ENCODE measurements at regions not wholly inside any gene's neighbourhood (a gene's known extent, or its start where the extent isn't known, plus 50 kb on each side); places are given as distances from the start of the nearest gene placed in this dataset.

DNA sequence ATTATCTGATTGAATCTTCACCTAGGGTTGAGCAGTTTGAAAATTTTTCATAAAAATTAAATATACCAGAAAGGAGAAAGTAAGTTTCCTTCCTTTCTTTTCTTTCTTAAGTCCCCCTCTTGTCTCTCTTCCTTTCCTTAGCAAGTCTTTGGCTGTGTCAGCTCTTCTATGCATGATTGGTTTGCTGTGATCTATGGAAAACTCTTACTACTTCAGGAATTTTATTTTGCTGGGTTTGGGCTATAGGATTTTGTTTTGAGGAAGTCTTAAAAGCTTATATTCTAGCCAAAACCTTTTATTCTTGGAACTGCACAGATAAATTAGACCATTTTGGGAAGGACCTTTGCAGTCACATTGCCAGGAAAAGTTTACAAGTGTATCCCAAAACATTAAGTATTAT, 173.4 kb upstream of the CITED2 start:
- Histone ChIP-seq H3K36me3 (no peaks in the 10 kb centered on the region), H3K27me3 (no peaks in the 10 kb centered on the region), H3K4me1 (no peaks in the 10 kb centered on the region), H3K27ac (no peak overlapping the region), H3K9me3 (no peaks in the 10 kb centered on the region), H3K4me3 (no peak overlapping the region)
- no peak for DNase-seq (ENCODE audit: low spot score)
- TF ChIP-seq, protein P1, sequence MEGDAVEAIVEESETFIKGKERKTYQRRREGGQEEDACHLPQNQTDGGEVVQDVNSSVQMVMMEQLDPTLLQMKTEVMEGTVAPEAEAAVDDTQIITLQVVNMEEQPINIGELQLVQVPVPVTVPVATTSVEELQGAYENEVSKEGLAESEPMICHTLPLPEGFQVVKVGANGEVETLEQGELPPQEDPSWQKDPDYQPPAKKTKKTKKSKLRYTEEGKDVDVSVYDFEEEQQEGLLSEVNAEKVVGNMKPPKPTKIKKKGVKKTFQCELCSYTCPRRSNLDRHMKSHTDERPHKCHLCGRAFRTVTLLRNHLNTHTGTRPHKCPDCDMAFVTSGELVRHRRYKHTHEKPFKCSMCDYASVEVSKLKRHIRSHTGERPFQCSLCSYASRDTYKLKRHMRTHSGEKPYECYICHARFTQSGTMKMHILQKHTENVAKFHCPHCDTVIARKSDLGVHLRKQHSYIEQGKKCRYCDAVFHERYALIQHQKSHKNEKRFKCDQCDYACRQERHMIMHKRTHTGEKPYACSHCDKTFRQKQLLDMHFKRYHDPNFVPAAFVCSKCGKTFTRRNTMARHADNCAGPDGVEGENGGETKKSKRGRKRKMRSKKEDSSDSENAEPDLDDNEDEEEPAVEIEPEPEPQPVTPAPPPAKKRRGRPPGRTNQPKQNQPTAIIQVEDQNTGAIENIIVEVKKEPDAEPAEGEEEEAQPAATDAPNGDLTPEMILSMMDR (IDR thresholded peaks at IDR 0.05): no peak

DNA sequence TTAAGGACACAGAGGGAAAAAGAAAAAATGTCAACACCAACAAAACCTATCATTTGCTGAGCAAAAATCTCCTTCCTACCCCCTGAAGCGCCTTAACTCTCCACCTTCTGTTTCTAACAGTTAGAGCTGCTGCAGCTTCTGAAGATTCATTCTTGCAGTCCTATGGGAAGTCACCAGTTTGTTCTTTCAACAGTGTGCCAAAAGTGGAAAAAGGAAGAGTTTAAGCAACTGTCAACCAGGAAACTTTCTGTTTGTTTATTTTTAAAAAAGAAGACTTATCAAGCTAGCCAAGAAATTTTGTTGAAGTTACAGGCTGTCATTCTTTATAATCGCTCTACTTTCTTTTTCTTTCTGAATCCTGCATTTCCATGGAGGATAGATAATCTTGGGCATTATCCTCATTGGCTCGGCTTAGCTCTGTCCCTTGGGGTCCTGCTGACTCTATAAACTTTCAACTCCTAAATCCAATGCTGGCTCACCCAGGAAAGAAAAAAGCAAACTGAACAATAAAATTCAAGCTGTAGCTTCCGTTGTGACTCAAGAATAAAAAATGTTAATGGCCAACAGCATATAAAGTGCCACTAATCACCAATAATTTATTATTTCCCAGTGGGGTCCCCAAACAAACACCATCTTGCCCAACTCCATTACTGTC, 172.8 kb upstream of the CITED2 start:
- H3K36me3 ChIP-seq: no peaks in the 10 kb centered on the region
- H3K4me1 ChIP-seq: no peaks in the 10 kb centered on the region
- TF ChIP-seq, protein P1 (IDR thresholded peaks at IDR 0.05): no peak
- H3K9me3 ChIP-seq: no peaks in the 10 kb centered on the region
- H3K27me3 ChIP-seq: no peaks in the 10 kb centered on the region
- H3K4me3 ChIP-seq: no peak overlapping the region
- peak overlapping the region in 1 of 2 donors; percentile 33 for H3K27ac ChIP-seq
- DNase-seq (ENCODE audit: low spot score): no peak

DNA sequence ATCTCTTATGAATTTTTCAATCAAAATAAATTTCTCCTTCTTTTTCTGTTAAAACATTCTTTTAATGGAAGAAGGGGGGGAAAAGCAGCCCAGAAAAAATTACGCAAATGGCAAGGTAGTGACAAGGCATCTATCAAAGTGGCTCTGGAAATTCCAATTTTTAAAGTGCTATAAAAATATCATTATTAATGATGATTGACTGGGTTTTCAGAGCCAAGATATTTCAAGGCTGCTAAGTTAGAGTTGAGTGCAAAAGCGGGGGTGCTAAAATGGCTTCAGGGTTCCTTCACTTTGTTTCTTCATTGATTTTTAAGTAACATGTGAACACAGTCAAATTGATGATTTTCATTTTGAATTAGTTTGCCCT, 171.6 kb upstream of the CITED2 start:
- Histone ChIP-seq H3K27ac (no peak overlapping the region), H3K27me3 (no peaks in the 10 kb centered on the region)
- TF ChIP-seq, protein P1 (IDR thresholded peaks at IDR 0.05): no peak

DNA sequence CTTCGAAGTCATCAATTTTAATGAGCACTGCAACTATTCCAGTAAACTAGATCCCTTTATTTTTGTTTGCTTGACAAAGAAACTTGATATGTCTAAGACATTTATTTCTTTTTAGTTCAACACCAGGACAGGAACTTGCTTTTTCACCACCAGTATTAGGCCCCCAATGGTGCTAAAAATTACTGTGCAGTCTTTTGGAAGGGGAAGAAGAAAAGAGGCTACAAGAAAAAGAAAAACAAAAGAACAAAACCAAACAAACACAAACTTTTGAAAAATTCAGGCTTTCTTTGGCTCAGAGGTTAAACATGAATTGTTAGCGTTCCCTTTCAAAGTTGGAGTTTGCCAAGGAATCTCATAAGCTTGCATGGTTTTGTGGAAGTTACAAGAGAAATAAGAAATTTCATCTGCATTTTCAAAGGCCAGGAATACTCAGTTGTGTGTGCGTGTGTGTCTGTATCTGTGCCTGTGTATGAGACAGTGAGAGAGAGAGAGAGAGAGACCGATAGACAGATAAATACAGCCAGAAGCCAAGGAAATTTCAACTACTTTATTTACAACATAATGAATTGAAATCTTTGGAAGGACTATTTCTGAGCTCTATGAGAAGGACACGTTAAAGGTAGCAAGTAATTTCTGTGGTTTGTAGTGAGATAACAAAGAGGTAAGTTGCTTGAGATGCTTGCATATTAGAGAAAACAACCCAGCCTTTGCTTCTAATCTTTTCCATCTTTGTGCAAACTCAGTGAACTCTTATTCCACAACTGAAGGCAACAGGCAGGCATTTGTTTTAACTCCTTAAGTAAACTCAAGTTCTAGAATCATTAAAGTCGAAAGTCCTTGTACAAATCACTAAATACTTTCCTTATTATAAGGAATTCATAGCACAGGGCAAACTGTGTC, 171.0 kb upstream of the CITED2 start:
- Histone ChIP-seq H3K4me1 (no peaks in the 10 kb centered on the region), H3K27ac (no peak overlapping the region), H3K9me3 (no peaks in the 10 kb centered on the region), H3K36me3 (no peaks in the 10 kb centered on the region), H3K27me3 (no peaks in the 10 kb centered on the region), H3K4me3 (no peak overlapping the region)
- TF ChIP-seq, protein P1 (IDR thresholded peaks at IDR 0.05): no peak
- no peak for DNase-seq (ENCODE audit: low spot score)

More for the DNA sequence above, 171.6 kb upstream of the CITED2 start:
- no peak for DNase-seq (ENCODE audit: low spot score)
- H3K36me3 ChIP-seq: no peaks in the 10 kb centered on the region
- no peaks in the 10 kb centered on the region for H3K9me3 ChIP-seq
- no peaks in the 10 kb centered on the region for H3K4me1 ChIP-seq
- no peak overlapping the region for H3K4me3 ChIP-seq

DNA sequence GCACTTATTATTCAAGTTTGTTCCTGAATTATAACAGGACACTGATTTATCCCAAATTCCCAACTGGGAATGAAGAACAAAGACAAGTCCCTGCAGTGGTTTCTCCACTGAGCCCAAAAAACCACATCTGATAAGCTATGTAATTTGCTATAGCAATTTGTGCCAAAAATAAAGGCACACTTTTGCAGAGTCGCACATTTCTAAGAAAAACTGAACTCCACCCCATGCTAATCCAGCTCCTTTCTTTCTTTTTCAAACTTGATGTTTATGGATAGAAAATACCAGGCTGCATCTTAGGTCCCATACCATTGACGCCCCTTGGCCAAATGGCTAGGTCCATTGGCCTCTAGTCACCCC, 170.2 kb upstream of the CITED2 start:
- no peaks in the 10 kb centered on the region for H3K27me3 ChIP-seq
- no peak overlapping the region for H3K27ac ChIP-seq
- TF ChIP-seq, protein P1 (IDR thresholded peaks at IDR 0.05): no peak
- H3K36me3 ChIP-seq: no peaks in the 10 kb centered on the region
- no peak for DNase-seq (ENCODE audit: low spot score)
- H3K4me1 ChIP-seq: peaks cover 0 to 4% of the 10 kb centered on the region in 2 donors
- H3K4me3 ChIP-seq: no peak overlapping the region
- no peaks in the 10 kb centered on the region for H3K9me3 ChIP-seq

All from right atrium auricular region (tissue), 2 donors.